ENCODE measurements at regions not wholly inside any gene's neighbourhood (a gene's known extent, or its start where the extent isn't known, plus 50 kb on each side); places are given as distances from the start of the nearest gene placed in this dataset.

DNA sequence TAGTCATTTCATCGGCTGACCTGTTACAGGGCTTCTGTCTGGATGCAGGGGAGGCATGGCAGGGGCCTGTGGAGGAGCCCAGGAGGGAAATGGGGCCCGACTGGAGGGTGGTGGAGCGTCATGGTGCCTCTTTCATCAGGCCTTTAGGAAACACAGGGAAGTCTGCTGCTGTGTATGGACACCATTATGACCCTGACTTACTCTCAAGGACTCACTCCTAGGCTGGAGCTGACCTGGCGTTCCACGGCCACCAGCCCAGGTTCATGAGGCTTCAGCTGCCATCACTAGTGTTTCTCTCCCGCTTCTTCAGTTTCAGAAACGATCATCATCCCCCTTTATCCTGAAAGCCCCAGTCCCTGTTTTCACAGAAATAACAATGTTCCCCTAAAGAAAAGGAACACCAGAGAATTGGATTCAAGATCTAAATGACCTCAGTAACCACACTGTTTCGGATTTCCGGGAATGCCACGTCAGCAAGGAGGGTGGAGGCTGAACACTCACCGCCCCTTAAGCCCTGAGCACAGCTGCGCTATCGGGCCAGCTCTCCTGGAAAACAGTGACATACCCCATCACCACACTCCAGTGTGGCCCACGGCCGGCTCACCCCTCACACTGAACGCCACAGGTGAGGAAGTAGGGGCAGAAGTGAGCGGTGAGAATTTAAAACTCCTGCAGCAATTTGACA, 67.6 kb downstream of the SOX1 start:
- Histone ChIP-seq H2BK15ac (ENCODE audit: low read length) (no peak overlapping the region), H3K9ac (replicated peaks in 1 of 4; ENCODE audit: extremely low read depth in 1 of 4, low read depth in 3 of 4, low read length in 3 of 4) (no peak overlapping the region; a peak in 1 of 7 replicates), H2BK20ac (ENCODE audit: low read length) (no peak overlapping the region), H3K23ac (ENCODE audit: insufficient read length) (no peak overlapping the region), H3K23me2 (ENCODE audit: low read depth, low read length) (no peaks in the 10 kb centered on the region), H2BK12ac (ENCODE audit: low read depth, low read length) (peak overlapping the region; percentile 65; the same call in 1 of the 2 replicates), H3K4me3 (ENCODE audit: extremely low read depth in 1 of 4, insufficient read depth in 2 of 4, low read depth in 3 of 4, low read length in 4 of 4) (no peak overlapping the region), H3K36me3 (ENCODE audit: control insufficient read depth in 2 of 4, insufficient read depth in 4 of 4, low read length in 3 of 4) (no peaks in the 10 kb centered on the region), H2AFZ (ENCODE audit: low read length) (no peak overlapping the region), H3K27me3 (replicated peaks in 1 of 4; ENCODE audit: control insufficient read depth in 3 of 4, extremely low read depth in 1 of 4, insufficient read depth in 3 of 4, low read length in 3 of 4) (0 out of 7 replicates have a peak, but pooled peaks cover 0 to 4% (median under 1%) of the 10 kb centered on the region in 4 experiments), H3K27ac (ENCODE audit: low read depth, low read length) (no peak overlapping the region), H3K18ac (ENCODE audit: extremely low read depth, low read length) (no peak overlapping the region), H3K79me1 (ENCODE audit: low read depth, low read length) (no peaks in the 10 kb centered on the region), H2BK120ac (replicated peaks; ENCODE audit: low read depth, low read length) (no peak overlapping the region), H4K5ac (ENCODE audit: insufficient read length, low read depth, low read length) (no peak overlapping the region), H3K4me1 (replicated peaks in 1 of 4; ENCODE audit: control insufficient read depth in 3 of 4, insufficient read depth in 4 of 4, low read length in 3 of 4) (no peaks in the 10 kb centered on the region), H3K4ac (replicated peaks; ENCODE audit: insufficient read length, low read depth, low read length) (no peak overlapping the region), H3K9me3 (ENCODE audit: insufficient read depth in 2 of 2, low read depth in 1 of 2, low read length in 1 of 2) (no peaks in the 10 kb centered on the region), H3K56ac (replicated peaks; ENCODE audit: insufficient read length, low read depth, low read length) (no peak overlapping the region), H4K8ac (ENCODE audit: extremely low read depth, insufficient read depth, low read length) (no peak overlapping the region), H3K4me2 (ENCODE audit: insufficient read depth in 1 of 2, low read depth in 2 of 2, low read length in 2 of 2) (no peak overlapping the region), H3K79me2 (ENCODE audit: control insufficient read depth in 1 of 2, insufficient read depth in 2 of 2, low read length in 2 of 2) (no peaks in the 10 kb centered on the region), H4K91ac (replicated peaks; ENCODE audit: insufficient read length, low read length) (no peak overlapping the region), H2AK5ac (ENCODE audit: low read depth, low read length) (no peak overlapping the region), H3K14ac (ENCODE audit: insufficient read length) (no peak overlapping the region), H2BK5ac (ENCODE audit: low read depth, low read length) (no peak overlapping the region), H4K20me1 (replicated peaks in 1 of 2; ENCODE audit: control insufficient read depth in 1 of 2, insufficient read depth in 2 of 2, low read length in 2 of 2) (no peaks in the 10 kb centered on the region)
- ChIA-PET CTCF (ENCODE audit: partially characterized antibody) (no interaction called here), POLR2A (ENCODE audit: partially characterized antibody) (no interaction called here)
- TF ChIP-seq CTBP2 (IDR thresholded peaks at IDR 0.05; ENCODE audit: borderline replicate concordance, insufficient read depth, insufficient read length, low read length) (no peak), RNF2 (IDR thresholded peaks at IDR 0.05; ENCODE audit: borderline replicate concordance, low read depth, low read length, missing control alignments, poor library complexity, severe bottlenecking) (no peak), HDAC6 (IDR thresholded peaks at IDR 0.05; ENCODE audit: low read depth, low read length) (no peak), RXRA (IDR thresholded peaks at IDR 0.05; ENCODE audit: insufficient read depth, low read depth, low read length) (no peak)
- DNase-seq (ENCODE audit: low read depth in 1 of 2, low spot score in 2 of 2) (no peak), FAIRE-seq (no peak)
- WGBS, 2 experiments (ENCODE audit: extremely low coverage in 1 of 2, insufficient coverage in 1 of 2, insufficient read length in 1 of 2, insufficient replicate concordance in 2 of 2, low coverage in 1 of 2, low lambda C conversion rate in 2 of 2, missing lambda C conversion rate in 1 of 2) = 96% methylated on average over 17 of the region's 17 CpGs; no CpG with 5 or more reads in 1 of the 2 experiments
